ENCODE measurements at regions not wholly inside any gene's neighbourhood (a gene's known extent, or its start where the extent isn't known, plus 50 kb on each side); places are given as distances from the start of the nearest gene placed in this dataset.

GRCh38 chr9:108639696-108640095 lies 216.1 kb downstream of the ACTL7B start:
- no peaks in the 10 kb centered on the region for H3K27me3 ChIP-seq (ENCODE audit: control insufficient read depth, low read length)
- H3K9me3 ChIP-seq (ENCODE audit: control insufficient read depth, insufficient read depth, low read length): no peaks in the 10 kb centered on the region
- no peak overlapping the region for H3K4me2 ChIP-seq (ENCODE audit: low read length)
- no peak overlapping the region for H3K27ac ChIP-seq (ENCODE audit: low read depth, low read length)
- H3K36me3 ChIP-seq (ENCODE audit: control insufficient read depth, low read length): no peaks in the 10 kb centered on the region
- H3K9me2 ChIP-seq (replicated peaks; ENCODE audit: control insufficient read depth, low read length): no peaks in the 10 kb centered on the region
- no peaks in the 10 kb centered on the region for H4K20me1 ChIP-seq (ENCODE audit: control insufficient read depth, insufficient read depth, low read depth, low read length)
- TF ChIP-seq CTCF (IDR thresholded peaks at IDR 0.05; ENCODE audit: low read depth, low read length, poor library complexity, severe bottlenecking): no peak
- TF ChIP-seq EZH2phosphoT487 (IDR thresholded peaks at IDR 0.05; ENCODE audit: borderline replicate concordance, low read length): no peak
- H3K79me2 ChIP-seq (ENCODE audit: control insufficient read depth, low read length): no peaks in the 10 kb centered on the region
- no peaks in the 10 kb centered on the region for H3F3A ChIP-seq (ENCODE audit: control insufficient read depth, insufficient read depth)
- no peaks in the 10 kb centered on the region for H3K4me1 ChIP-seq (ENCODE audit: control insufficient read depth, low read length)
- H3K4me3 ChIP-seq (ENCODE audit: low read length): no peak overlapping the region

- Histone ChIP-seq H3K9me2 (replicated peaks; ENCODE audit: control insufficient read depth, low read length) (no peaks in the 10 kb centered on the region), H3K27ac (ENCODE audit: low read depth, low read length) (no peak overlapping the region), H3K27me3 (ENCODE audit: control insufficient read depth, low read length) (no peaks in the 10 kb centered on the region), H3K4me1 (ENCODE audit: control insufficient read depth, low read length) (no peaks in the 10 kb centered on the region), H3K9me3 (ENCODE audit: control insufficient read depth, insufficient read depth, low read length) (no peaks in the 10 kb centered on the region), H3K79me2 (ENCODE audit: control insufficient read depth, low read length) (no peaks in the 10 kb centered on the region), H3F3A (ENCODE audit: control insufficient read depth, insufficient read depth) (no peaks in the 10 kb centered on the region), H3K4me2 (ENCODE audit: low read length) (no peak overlapping the region), H3K36me3 (ENCODE audit: control insufficient read depth, low read length) (no peaks in the 10 kb centered on the region), H3K4me3 (ENCODE audit: low read length) (no peak overlapping the region), H4K20me1 (ENCODE audit: control insufficient read depth, insufficient read depth, low read depth, low read length) (no peaks in the 10 kb centered on the region)
- TF ChIP-seq EZH2phosphoT487 (IDR thresholded peaks at IDR 0.05; ENCODE audit: borderline replicate concordance, low read length) (no peak), CTCF (IDR thresholded peaks at IDR 0.05; ENCODE audit: low read depth, low read length, poor library complexity, severe bottlenecking) (no peak)
These were observed 216.7 kb downstream of the ACTL7B start for GRCh38 chr9:108639091-108639490.

GRCh38 chr9:108637340-108637739 lies 218.4 kb downstream of the ACTL7B start:
- Histone ChIP-seq H4K20me1 (ENCODE audit: control insufficient read depth, insufficient read depth, low read depth, low read length) (no peaks in the 10 kb centered on the region), H3K9me2 (replicated peaks; ENCODE audit: control insufficient read depth, low read length) (no peaks in the 10 kb centered on the region), H3K27ac (ENCODE audit: low read depth, low read length) (no peak overlapping the region), H3F3A (ENCODE audit: control insufficient read depth, insufficient read depth) (no peaks in the 10 kb centered on the region), H3K4me2 (ENCODE audit: low read length) (no peak overlapping the region), H3K4me1 (ENCODE audit: control insufficient read depth, low read length) (no peaks in the 10 kb centered on the region), H3K79me2 (ENCODE audit: control insufficient read depth, low read length) (no peaks in the 10 kb centered on the region), H3K9me3 (ENCODE audit: control insufficient read depth, insufficient read depth, low read length) (no peaks in the 10 kb centered on the region), H3K4me3 (ENCODE audit: low read length) (no peak overlapping the region), H3K27me3 (ENCODE audit: control insufficient read depth, low read length) (no peaks in the 10 kb centered on the region), H3K36me3 (ENCODE audit: control insufficient read depth, low read length) (no peaks in the 10 kb centered on the region)
- TF ChIP-seq CTCF (IDR thresholded peaks at IDR 0.05; ENCODE audit: low read depth, low read length, poor library complexity, severe bottlenecking): no peak
- TF ChIP-seq EZH2phosphoT487 (IDR thresholded peaks at IDR 0.05; ENCODE audit: borderline replicate concordance, low read length): no peak

- no peak for TF ChIP-seq CTCF (IDR thresholded peaks at IDR 0.05; ENCODE audit: low read depth, low read length, poor library complexity, severe bottlenecking)
These were observed 219.8 kb downstream of the ACTL7B start for GRCh38 chr9:108636013-108636412.

More at GRCh38 chr9:108636013-108636412, 219.8 kb downstream of the ACTL7B start:
- Histone ChIP-seq H3K27me3 (ENCODE audit: control insufficient read depth, low read length) (no peaks in the 10 kb centered on the region), H3K9me2 (replicated peaks; ENCODE audit: control insufficient read depth, low read length) (no peaks in the 10 kb centered on the region), H3K9me3 (ENCODE audit: control insufficient read depth, insufficient read depth, low read length) (no peaks in the 10 kb centered on the region), H3K4me1 (ENCODE audit: control insufficient read depth, low read length) (no peaks in the 10 kb centered on the region), H4K20me1 (ENCODE audit: control insufficient read depth, insufficient read depth, low read depth, low read length) (no peaks in the 10 kb centered on the region), H3K27ac (ENCODE audit: low read depth, low read length) (no peak overlapping the region), H3K36me3 (ENCODE audit: control insufficient read depth, low read length) (no peaks in the 10 kb centered on the region), H3K4me3 (ENCODE audit: low read length) (no peak overlapping the region), H3K79me2 (ENCODE audit: control insufficient read depth, low read length) (no peaks in the 10 kb centered on the region), H3F3A (ENCODE audit: control insufficient read depth, insufficient read depth) (no peaks in the 10 kb centered on the region), H3K4me2 (ENCODE audit: low read length) (no peak overlapping the region)
